ENCODE measurements at regions not wholly inside any gene's neighbourhood (a gene's known extent, or its start where the extent isn't known, plus 50 kb on each side); places are given as distances from the start of the nearest gene placed in this dataset.

DNA sequence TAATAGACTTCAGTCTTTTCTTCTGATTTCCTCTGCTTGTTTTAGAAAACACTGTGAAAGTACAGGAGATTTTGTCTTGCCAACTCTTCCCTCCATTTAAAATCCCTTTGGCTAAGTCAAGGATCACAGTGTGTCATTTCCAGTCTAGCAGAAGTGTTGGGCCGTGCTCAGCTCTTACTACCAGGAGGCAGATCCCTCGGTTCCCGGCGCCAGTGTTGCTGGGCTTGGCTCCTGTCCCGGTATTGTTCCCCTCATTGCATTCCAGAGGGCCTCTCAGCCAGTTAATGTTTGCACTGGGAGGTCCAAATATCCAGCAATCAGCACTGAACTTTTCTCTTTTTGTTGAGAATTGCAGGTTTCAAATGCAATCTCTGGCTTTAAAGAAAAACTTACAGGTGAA is 612.1 kb upstream of the MGMT start:
- TF ChIP-seq SIN3A (IDR thresholded peaks at IDR 0.05; ENCODE audit: borderline replicate concordance, insufficient read depth, low read length) (no peak), FOXP2 (optimal IDR thresholded peaks at IDR 0.05; ENCODE audit: borderline replicate concordance, extremely low read depth, extremely low read length, insufficient read depth) (no peak), POLR2AphosphoS5 (IDR thresholded peaks at IDR 0.05; ENCODE audit: low read depth, low read length) (no peak)

DNA sequence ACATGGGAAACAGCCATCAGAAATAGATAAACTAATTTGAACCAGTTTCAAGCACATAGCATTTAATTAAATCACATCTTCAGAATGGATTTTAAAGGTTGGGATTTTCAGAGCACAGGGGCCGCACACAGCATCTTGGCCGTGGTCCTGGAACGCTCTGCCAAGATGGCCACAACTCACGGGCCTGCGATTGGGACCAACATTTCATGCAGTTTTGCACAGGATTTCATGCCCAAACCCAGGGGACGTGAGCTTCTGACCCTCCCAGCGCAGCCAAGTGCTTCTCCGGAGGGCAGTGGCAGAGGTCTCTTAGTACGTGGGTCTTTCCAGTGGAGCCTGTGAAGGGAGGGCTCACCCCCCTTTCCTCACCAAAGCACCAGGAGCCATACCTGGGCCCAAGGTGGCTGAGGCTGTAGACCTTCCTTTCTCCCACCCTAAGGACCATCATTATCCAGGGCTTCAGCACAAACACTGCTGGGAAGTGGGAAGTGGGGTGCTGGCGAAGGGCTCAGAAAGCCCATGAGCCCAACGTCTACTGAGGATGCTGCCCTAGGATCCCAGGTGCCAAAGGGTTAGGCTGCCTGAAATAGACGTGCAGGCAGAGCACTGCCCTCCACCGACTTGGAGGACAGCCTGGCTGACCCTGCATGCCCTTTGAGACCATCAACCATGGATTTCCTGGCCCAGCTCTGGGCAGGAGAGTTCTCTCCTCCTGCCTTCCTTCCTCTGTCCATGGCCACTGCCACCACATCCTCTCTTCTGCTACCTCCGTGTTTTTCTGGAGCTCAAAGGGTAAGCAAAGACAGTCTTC is 611.2 kb upstream of the MGMT start:
- TF ChIP-seq, protein P1, sequence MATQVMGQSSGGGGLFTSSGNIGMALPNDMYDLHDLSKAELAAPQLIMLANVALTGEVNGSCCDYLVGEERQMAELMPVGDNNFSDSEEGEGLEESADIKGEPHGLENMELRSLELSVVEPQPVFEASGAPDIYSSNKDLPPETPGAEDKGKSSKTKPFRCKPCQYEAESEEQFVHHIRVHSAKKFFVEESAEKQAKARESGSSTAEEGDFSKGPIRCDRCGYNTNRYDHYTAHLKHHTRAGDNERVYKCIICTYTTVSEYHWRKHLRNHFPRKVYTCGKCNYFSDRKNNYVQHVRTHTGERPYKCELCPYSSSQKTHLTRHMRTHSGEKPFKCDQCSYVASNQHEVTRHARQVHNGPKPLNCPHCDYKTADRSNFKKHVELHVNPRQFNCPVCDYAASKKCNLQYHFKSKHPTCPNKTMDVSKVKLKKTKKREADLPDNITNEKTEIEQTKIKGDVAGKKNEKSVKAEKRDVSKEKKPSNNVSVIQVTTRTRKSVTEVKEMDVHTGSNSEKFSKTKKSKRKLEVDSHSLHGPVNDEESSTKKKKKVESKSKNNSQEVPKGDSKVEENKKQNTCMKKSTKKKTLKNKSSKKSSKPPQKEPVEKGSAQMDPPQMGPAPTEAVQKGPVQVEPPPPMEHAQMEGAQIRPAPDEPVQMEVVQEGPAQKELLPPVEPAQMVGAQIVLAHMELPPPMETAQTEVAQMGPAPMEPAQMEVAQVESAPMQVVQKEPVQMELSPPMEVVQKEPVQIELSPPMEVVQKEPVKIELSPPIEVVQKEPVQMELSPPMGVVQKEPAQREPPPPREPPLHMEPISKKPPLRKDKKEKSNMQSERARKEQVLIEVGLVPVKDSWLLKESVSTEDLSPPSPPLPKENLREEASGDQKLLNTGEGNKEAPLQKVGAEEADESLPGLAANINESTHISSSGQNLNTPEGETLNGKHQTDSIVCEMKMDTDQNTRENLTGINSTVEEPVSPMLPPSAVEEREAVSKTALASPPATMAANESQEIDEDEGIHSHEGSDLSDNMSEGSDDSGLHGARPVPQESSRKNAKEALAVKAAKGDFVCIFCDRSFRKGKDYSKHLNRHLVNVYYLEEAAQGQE (IDR thresholded peaks at IDR 0.05; ENCODE audit: insufficient read depth in 1 of 2, low read depth in 2 of 2, low read length in 2 of 2): no peak
- TF ChIP-seq POLR2AphosphoS5 (IDR thresholded peaks at IDR 0.05; ENCODE audit: low read depth, low read length) (no peak), TAF1 (IDR thresholded peaks at IDR 0.05; ENCODE audit: borderline replicate concordance, insufficient read depth, low read length) (no peak), SIN3A (IDR thresholded peaks at IDR 0.05; ENCODE audit: borderline replicate concordance, insufficient read depth, low read length) (no peak), FOXP2 (optimal IDR thresholded peaks at IDR 0.05; ENCODE audit: borderline replicate concordance, extremely low read depth, extremely low read length, insufficient read depth) (no peak)

DNA sequence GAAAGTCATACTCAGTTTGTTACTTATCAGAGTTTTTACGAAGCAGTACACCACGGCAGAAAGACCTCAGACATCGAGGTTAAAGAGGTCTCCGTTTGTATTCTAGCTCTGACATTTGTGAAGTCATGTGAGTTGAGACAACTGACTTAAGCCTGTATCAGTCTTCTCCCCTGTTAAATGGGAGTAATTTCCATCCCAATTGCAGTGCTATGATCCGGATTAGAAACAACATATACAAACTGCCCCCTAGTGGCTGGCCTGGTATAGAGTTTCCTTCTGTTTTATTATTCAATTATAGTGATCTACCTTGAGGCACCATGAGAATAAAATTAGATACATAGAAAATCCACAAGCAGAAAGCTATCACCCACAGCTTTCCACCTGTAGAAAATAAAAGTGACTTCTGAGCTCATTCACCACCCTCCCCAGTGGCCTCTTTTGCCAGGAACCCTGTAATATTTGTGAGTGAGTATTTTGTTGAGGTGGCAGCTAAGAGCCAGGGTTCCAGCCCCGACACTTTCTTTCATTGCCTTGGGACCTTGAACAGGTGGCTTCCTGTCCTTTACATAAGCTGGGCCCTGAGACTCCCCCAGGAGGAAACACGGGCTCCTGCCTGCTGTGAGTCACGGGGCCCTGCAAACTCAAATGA is 607.2 kb upstream of the MGMT start:
- TF ChIP-seq POLR2AphosphoS5 (IDR thresholded peaks at IDR 0.05; ENCODE audit: low read depth, low read length) (no peak), SIN3A (IDR thresholded peaks at IDR 0.05; ENCODE audit: borderline replicate concordance, insufficient read depth, low read length) (no peak), TAF1 (IDR thresholded peaks at IDR 0.05; ENCODE audit: borderline replicate concordance, insufficient read depth, low read length) (no peak), FOXP2 (optimal IDR thresholded peaks at IDR 0.05; ENCODE audit: borderline replicate concordance, extremely low read depth, extremely low read length, insufficient read depth) (no peak)
- TF ChIP-seq, protein P1 (IDR thresholded peaks at IDR 0.05; ENCODE audit: insufficient read depth in 1 of 2, low read depth in 2 of 2, low read length in 2 of 2): no peak

DNA sequence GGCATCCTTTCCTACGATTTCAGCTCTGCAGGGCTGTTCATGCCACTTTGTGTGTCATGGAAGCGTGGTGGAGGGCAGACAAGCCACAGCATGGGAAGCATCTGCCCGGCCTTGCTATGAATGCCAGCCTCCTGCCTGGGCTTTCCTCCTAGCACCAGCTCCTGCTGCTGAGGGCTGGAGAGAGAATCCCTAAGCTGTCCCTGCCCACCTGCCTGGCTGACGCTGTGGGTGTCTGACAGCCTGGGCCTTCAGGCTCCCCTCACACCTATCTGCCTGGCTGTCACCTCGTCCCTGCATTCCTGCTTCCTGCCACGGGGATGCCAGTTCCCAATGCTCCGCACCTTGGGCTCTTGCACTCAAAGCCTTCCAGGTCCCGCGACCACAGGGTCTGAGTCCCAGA is 606.5 kb upstream of the MGMT start:
- no peak for TF ChIP-seq SIN3A (IDR thresholded peaks at IDR 0.05; ENCODE audit: borderline replicate concordance, insufficient read depth, low read length)
- no peak for TF ChIP-seq POLR2AphosphoS5 (IDR thresholded peaks at IDR 0.05; ENCODE audit: low read depth, low read length)
- TF ChIP-seq FOXP2 (optimal IDR thresholded peaks at IDR 0.05; ENCODE audit: borderline replicate concordance, extremely low read depth, extremely low read length, insufficient read depth): no peak
- TF ChIP-seq TAF1 (IDR thresholded peaks at IDR 0.05; ENCODE audit: borderline replicate concordance, insufficient read depth, low read length): no peak
- TF ChIP-seq, protein P1 (IDR thresholded peaks at IDR 0.05; ENCODE audit: insufficient read depth in 1 of 2, low read depth in 2 of 2, low read length in 2 of 2): no peak

DNA sequence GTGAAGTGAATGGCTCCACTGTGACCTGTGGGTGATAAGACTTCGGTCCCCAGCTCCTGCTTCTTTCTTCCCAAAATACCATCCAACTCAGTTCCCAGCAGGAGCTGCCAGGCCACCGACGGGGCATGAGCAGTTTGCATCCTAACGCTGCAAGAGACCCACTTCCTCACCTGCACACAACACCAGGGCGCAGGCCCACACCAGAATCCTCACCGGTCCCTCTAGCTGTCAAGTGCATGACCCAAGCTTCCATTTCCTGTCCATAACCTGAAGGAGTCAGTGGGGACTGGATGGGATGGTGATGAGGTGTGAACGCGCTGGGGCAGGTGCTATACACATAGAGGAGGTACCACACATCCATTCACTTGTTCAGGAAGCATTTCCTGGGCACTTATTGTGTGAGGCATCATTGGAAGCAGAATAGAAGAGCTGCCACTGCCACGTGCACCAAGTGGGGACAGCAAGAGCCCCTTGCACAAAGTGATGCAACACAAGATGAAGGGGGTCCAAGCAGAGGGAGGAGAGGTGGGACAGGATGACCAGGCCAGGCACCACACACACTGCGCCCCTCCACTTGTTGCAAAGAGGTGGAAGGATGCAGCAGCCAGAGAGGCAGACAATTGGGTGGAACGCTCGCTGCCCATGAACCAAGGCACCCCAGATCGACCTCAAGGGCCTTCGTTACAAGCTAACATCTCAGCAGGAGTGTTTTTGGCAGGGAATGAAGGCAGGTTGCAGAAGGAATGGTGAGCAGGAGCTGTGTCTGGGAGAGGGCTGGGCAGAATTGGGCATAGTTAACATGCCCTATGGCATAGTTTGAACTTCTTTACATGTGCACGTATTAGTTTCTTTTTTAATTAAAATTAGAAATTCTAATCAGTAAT is 605.8 kb upstream of the MGMT start:
- no peak for TF ChIP-seq SIN3A (IDR thresholded peaks at IDR 0.05; ENCODE audit: borderline replicate concordance, insufficient read depth, low read length)
- no peak for TF ChIP-seq TAF1 (IDR thresholded peaks at IDR 0.05; ENCODE audit: borderline replicate concordance, insufficient read depth, low read length)
- TF ChIP-seq FOXP2 (optimal IDR thresholded peaks at IDR 0.05; ENCODE audit: borderline replicate concordance, extremely low read depth, extremely low read length, insufficient read depth): no peak
- TF ChIP-seq, protein P1 (IDR thresholded peaks at IDR 0.05; ENCODE audit: insufficient read depth in 1 of 2, low read depth in 2 of 2, low read length in 2 of 2): no peak
- no peak for TF ChIP-seq POLR2AphosphoS5 (IDR thresholded peaks at IDR 0.05; ENCODE audit: low read depth, low read length)

Data from PFSK-1 (cell line).